PC-9 (cell line): ENCODE measurements at regions not wholly inside any gene's neighbourhood (a gene's known extent, or its start where the extent isn't known, plus 50 kb on each side); places are given as distances from the start of the nearest gene placed in this dataset.
"Not testable (repeated sequence)": the region's sequence is repeated elsewhere in the genome, so short reads cannot be mapped to it uniquely, and the experiment has no call there.

ENCODE experiments used
- BruUV-seq: library from RNA; stranded (reverse); fragments of 400-500 nt; replicated peaks from 2 replicates; lab custom pipeline; 2021; lab: Mats Ljungman, UMichigan
- CTCF ChIA-PET: fragments of 300-600 bp; sonication (Branson Sonifier 250); formaldehyde crosslinking; loops from one replicate; lab custom pipeline; 2022; ENCODE audit warnings: antibody characterized with exemption; lab: Charles Lee
- POLR2A ChIA-PET: fragments of 300-600 bp; sonication (Branson Sonifier 250); formaldehyde crosslinking; loops from one replicate; lab custom pipeline; 2022; ENCODE audit warnings: antibody characterized with exemption; ENCODE audit not compliant: unreplicated experiment; lab: Charles Lee
- DNase-seq, 2 experiments: peaks; one replicate each; pipeline versions ENCODE4 v3.0.0 to v3.0.0-alpha.2; 2015 to 2022; ENCODE audit warnings: mixed read lengths in 1 of 2
- H2AFZ ChIP-seq: fragments of 200-600 bp; sonication (generic); 2 replicates; pipeline ENCODE4 v1.8.1; 2017; ENCODE audit warnings: antibody characterized with exemption
- H3F3A ChIP-seq: fragments of 200-600 bp; sonication (generic); 2 replicates; pipeline ENCODE4 v1.8.1; 2017; ENCODE audit warnings: antibody characterized with exemption, mild to moderate bottlenecking, low read depth; ENCODE audit not compliant: insufficient read depth
- H3K27ac ChIP-seq: fragments of 200-600 bp; sonication (generic); 2 replicates; pipeline ENCODE4 v1.6.1; 2016; ENCODE audit warnings: mixed run types
- H3K27me3 ChIP-seq: fragments of 200-600 bp; sonication (generic); 2 replicates; pipeline ENCODE4 v1.6.1; 2016; ENCODE audit warnings: low read depth, mixed run types; ENCODE audit not compliant: insufficient read depth
- H3K36me3 ChIP-seq: fragments of 200-600 bp; sonication (generic); 2 replicates; pipeline ENCODE4 v1.6.1; 2016; ENCODE audit warnings: low read depth, mixed run types
- H3K4me1 ChIP-seq: fragments of 200-600 bp; sonication (generic); replicated peaks from 2 replicates; pipeline ENCODE4 v1.6.1; 2016; ENCODE audit warnings: mixed run types; ENCODE audit not compliant: insufficient read depth
- H3K4me2 ChIP-seq: fragments of 200-600 bp; sonication (generic); 2 replicates; pipeline ENCODE4 v1.6.1; 2017; ENCODE audit warnings: mixed run types
- H3K4me3 ChIP-seq: fragments of 200-600 bp; sonication (generic); 2 replicates; pipeline ENCODE4 v1.6.1; 2016; ENCODE audit warnings: mixed run types
- H3K79me2 ChIP-seq: fragments of 200-600 bp; sonication (generic); 2 replicates; pipeline ENCODE4 v1.6.1; 2017; ENCODE audit warnings: low read depth, mixed run types
- H3K9me2 ChIP-seq: fragments of 200-600 bp; sonication (generic); 2 replicates; pipeline ENCODE4 v1.8.1; 2017; ENCODE audit warnings: mild to moderate bottlenecking; ENCODE audit not compliant: insufficient read depth
- H3K9me3 ChIP-seq: fragments of 200-600 bp; sonication (generic); 2 replicates; pipeline ENCODE4 v1.8.1; 2016; ENCODE audit warnings: low read depth; ENCODE audit not compliant: insufficient read depth
- H4K20me1 ChIP-seq: fragments of 200-600 bp; sonication (generic); 2 replicates; pipeline ENCODE4 v1.8.1; 2017; ENCODE audit not compliant: insufficient read depth
- EZH2 ChIP-seq: fragments of 200-600 bp; sonication (generic); IDR thresholded peaks from 2 replicates; pipeline ENCODE4 v1.8.0; 2017; ENCODE audit warnings: antibody characterized with exemption, low read depth
- intact Hi-C: fragments of 100-400 bp; cut with micrococcal nuclease; formaldehyde crosslinking; loops from one replicate; pipeline ENCODE4 v1.10.0; 2022; ENCODE audit not compliant: unreplicated experiment
- TF ChIP-seq, protein P1 (sequence below): fragments of 200-600 bp; sonication (generic); conservative IDR thresholded peaks from 2 replicates; pipeline ENCODE4 v1.6.1; 2017; ENCODE audit warnings: mixed run types, antibody characterized with exemption, mild to moderate bottlenecking, moderate library complexity

DNA sequence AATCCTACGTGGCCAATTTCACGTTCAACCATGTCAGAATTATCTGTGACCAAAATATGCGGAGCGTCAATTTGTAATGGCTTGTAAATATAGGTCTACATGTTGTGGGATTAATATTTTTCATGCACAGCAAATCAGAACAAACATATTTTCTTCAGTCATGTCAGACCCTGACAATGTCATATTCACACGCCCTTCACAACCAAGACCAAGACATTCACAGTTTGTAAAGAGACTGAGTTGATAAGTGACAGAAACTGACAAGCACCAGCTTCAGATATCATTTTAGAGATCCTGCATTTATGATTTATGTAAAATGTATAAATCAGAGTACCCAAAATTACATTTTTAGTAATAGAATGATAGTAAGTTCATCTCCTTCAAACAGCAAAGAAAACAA lies 57.3 kb upstream of the NOVA1 start:
- intact Hi-C loops, result no loop called here
- no peak for DNase-seq
- H3K4me1 ChIP-seq, result no peaks in the 10 kb centered on the region
- no peak overlapping the region for H3K4me3 ChIP-seq
- no peaks in the 10 kb centered on the region for H3K79me2 ChIP-seq
- H3K36me3 ChIP-seq, result no peaks in the 10 kb centered on the region
- no TSS peak for BruUV-seq
- no peak overlapping the region for H3K4me2 ChIP-seq
- H3K9me2 ChIP-seq, result no peaks in the 10 kb centered on the region
- H4K20me1 ChIP-seq, result no peaks in the 10 kb centered on the region
- H3K9me3 ChIP-seq, result no peaks in the 10 kb centered on the region
- no peak overlapping the region for H3K27ac ChIP-seq
- CTCF ChIA-PET, result no interaction called here
- H3F3A ChIP-seq, result no peaks in the 10 kb centered on the region
- POLR2A ChIA-PET, result no interaction called here
- TF ChIP-seq, protein P1, sequence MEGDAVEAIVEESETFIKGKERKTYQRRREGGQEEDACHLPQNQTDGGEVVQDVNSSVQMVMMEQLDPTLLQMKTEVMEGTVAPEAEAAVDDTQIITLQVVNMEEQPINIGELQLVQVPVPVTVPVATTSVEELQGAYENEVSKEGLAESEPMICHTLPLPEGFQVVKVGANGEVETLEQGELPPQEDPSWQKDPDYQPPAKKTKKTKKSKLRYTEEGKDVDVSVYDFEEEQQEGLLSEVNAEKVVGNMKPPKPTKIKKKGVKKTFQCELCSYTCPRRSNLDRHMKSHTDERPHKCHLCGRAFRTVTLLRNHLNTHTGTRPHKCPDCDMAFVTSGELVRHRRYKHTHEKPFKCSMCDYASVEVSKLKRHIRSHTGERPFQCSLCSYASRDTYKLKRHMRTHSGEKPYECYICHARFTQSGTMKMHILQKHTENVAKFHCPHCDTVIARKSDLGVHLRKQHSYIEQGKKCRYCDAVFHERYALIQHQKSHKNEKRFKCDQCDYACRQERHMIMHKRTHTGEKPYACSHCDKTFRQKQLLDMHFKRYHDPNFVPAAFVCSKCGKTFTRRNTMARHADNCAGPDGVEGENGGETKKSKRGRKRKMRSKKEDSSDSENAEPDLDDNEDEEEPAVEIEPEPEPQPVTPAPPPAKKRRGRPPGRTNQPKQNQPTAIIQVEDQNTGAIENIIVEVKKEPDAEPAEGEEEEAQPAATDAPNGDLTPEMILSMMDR, result no peak
- no peak for TF ChIP-seq EZH2
- H3K27me3 ChIP-seq, result no peaks in the 10 kb centered on the region
- H2AFZ ChIP-seq, result no peak overlapping the region

DNA sequence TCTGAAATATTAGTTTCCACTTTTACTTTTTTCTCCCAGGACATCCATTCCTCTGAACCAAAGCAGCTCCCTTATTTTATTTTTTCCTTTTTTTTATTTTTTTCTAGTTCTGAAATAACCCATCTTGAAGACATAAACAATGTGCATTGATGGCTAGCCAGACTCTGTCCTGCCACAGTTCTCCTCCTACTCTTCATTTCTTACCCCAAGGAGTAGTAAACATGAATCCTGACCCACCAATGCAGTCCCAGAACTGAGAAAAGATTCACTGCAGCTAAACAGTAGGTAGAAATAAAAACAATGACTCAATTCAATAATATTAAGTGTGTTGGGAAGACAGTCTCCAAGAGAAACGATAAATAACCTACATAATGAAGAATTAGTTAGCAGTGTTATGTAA lies 65.7 kb upstream of the NOVA1 start:
- POLR2A ChIA-PET, result no interaction called here
- no TSS peak for BruUV-seq

DNA sequence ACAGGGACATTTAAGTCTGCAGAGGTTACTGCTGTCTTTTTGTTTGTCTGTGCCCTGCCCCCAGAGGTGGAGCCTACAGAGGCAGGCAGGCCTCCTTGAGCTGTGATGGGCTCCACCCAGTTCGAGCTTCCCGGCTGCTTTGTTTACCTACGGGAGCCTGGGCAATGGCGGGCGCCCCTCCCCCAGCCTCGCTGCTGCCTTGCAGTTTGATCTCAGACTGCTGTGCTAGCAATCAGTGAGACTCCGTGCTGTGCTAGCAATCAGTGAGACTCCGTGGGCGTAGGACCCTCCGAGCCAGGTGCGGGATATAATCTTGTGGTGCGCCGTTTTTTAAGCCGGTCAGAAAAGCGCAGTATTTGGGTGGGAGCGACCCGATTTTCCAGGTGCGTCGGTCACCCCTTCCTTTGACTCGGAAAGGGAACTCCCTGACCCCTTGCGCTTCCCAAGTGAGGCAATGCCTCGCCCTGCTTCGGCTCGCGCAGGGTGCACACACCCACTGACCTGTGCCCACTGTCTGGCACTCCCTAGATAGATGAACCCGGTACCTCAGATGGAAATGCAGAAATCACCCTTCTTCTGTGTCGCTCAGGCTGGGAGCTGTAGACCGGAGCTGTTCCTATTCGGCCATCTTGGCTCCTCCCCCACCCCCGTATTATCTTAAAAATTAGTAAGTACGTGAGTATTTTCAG lies 81.0 kb upstream of the NOVA1 start:
- H3K9me3 ChIP-seq, intact Hi-C loops, H3K36me3 ChIP-seq, H3K4me1 ChIP-seq, CTCF ChIA-PET, POLR2A ChIA-PET, H3K9me2 ChIP-seq, BruUV-seq, H3F3A ChIP-seq, H3K79me2 ChIP-seq, H3K27me3 ChIP-seq, H4K20me1 ChIP-seq, DNase-seq, H3K27ac ChIP-seq: not testable (repeated sequence)
- H3K4me2 ChIP-seq, result peak overlapping the region; percentile 55
- peak overlapping the region; percentile 52 for H3K4me3 ChIP-seq
- H2AFZ ChIP-seq, result peak overlapping the region; percentile 79

More for the DNA sequence above, 65.7 kb upstream of the NOVA1 start:
- H3K9me3 ChIP-seq, result no peaks in the 10 kb centered on the region
- no peaks in the 10 kb centered on the region for H3K27me3 ChIP-seq
- no peaks in the 10 kb centered on the region for H3F3A ChIP-seq
- no peaks in the 10 kb centered on the region for H4K20me1 ChIP-seq
- H3K9me2 ChIP-seq, result no peaks in the 10 kb centered on the region
- H3K27ac ChIP-seq, result no peak overlapping the region
- no peaks in the 10 kb centered on the region for H3K4me1 ChIP-seq
- H3K4me3 ChIP-seq, result no peak overlapping the region
- intact Hi-C loops, result no loop called here
- H3K79me2 ChIP-seq, result no peaks in the 10 kb centered on the region
- no peak overlapping the region for H3K4me2 ChIP-seq
- TF ChIP-seq EZH2, result no peak
- TF ChIP-seq, protein P1, result no peak
- no peak for DNase-seq
- no peak overlapping the region for H2AFZ ChIP-seq
- CTCF ChIA-PET, result no interaction called here
- no peaks in the 10 kb centered on the region for H3K36me3 ChIP-seq

DNA sequence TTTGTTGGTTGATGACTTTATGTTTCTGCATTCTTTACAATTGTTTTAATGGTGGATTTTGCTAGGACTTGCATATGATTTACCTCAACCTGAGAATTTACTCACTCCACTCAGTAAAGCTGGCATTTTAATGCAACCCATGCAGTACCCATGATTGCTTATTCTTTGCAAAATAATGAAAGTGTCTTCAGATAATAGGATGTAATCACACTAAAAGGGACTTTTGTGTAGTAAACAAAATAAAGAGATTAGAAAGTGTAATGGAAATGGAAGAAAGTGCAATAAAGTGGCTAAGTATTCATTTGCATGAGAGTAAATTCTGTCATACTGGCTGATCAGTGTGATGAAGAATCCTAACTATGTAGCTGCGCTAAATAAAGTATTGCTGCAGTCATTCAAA lies 87.6 kb upstream of the NOVA1 start:
- no peak for TF ChIP-seq EZH2
- TF ChIP-seq, protein P1, result no peak
- CTCF ChIA-PET, result no interaction called here

More for the DNA sequence above, 87.6 kb upstream of the NOVA1 start:
- Histone ChIP-seq H3K27me3 (no peaks in the 10 kb centered on the region), H3K4me1 (no peaks in the 10 kb centered on the region), H3F3A (no peaks in the 10 kb centered on the region), H3K4me2 (no peak overlapping the region), H3K36me3 (no peaks in the 10 kb centered on the region), H3K4me3 (no peak overlapping the region), H3K27ac (no peak overlapping the region), H2AFZ (no peak overlapping the region), H3K79me2 (no peaks in the 10 kb centered on the region), H4K20me1 (no peaks in the 10 kb centered on the region), H3K9me2 (no peaks in the 10 kb centered on the region), H3K9me3 (no peaks in the 10 kb centered on the region)
- POLR2A ChIA-PET, result no interaction called here
- no peak for DNase-seq
- BruUV-seq, result no TSS peak
- intact Hi-C loops, result no loop called here
